ENCODE measurements at regions not wholly inside any gene's neighbourhood (a gene's known extent, or its start where the extent isn't known, plus 50 kb on each side); places are given as distances from the start of the nearest gene placed in this dataset.
"Not testable (repeated sequence)": the region's sequence is repeated elsewhere in the genome, so short reads cannot be mapped to it uniquely, and the experiment has no call there.

DNA sequence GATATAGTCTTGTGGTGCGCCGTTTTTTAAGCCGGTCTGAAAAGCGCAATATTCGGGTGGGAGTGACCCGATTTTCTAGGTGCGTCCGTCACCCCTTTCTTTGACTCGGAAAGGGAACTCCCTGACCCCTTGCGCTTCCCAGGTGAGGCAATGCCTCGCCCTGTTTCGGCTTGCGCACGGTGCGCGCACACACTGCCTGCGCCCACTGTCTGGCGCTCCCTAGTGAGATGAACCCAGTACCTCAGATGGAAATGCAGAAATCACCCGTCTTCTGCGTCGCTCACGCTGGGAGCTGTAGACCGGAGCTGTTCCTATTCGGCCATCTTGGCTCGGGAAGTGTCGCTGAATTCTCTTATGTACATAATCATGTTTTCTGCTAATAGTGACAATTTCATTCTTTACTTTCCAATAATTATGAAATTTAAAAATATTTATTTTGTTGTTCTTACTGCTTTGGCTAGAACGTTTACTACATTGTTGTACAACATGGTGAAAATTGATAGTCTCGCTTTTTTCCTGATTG lies 61.2 kb upstream of the MINDY3 start:
- H3K27ac ChIP-seq; ATAC-seq (replicated peaks in 6 of 8); in situ Hi-C loops (cut with MboI; ENCODE audit: low pct_unique_long_range_greater_than_20kb in 2 of 9, low sequenced_read_pairs in 9 of 9, unreplicated experiment in 9 of 9); H3K4me1 ChIP-seq (replicated peaks in 1 of 2); H3K4me3 ChIP-seq: not testable (repeated sequence)
- 47 to 100% (median 88%) methylated on average over 1 to 8 of the region's 28 CpGs; no CpG with 5 or more reads in 2 of the 10 experiments for WGBS, 10 experiments

DNA sequence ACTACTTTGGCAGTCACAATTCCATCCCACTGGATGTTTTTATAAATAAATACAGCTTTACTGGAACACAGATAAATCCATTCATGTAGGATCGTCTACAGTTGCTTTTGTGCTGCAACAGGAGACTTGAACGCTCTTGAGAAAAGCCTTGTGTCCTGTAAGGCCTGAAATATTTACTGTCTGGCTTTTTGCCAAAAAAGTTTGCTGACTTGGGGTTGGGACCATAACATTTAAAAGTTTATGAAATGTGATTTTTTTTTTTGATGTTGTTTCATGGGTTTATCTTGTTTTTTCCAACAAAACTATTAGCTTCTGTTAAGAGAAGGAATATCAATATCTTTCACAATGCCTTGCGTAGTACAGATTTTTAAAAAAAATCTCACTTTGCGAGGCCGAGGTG lies 71.1 kb upstream of the MINDY3 start:
- Histone ChIP-seq H3K27ac (no peak overlapping the region), H3K4me1 (replicated peaks in 1 of 2) (no peaks in the 10 kb centered on the region), H3K4me3 (no peak overlapping the region)
- 0 to 97% (median 80%) methylated on average over 1 to 5 of the region's 5 CpGs; no CpG with 5 or more reads in 1 of the 10 experiments for WGBS, 10 experiments
- no peak for ATAC-seq (replicated peaks in 6 of 8)
- in situ Hi-C loops (cut with MboI; ENCODE audit: low pct_unique_long_range_greater_than_20kb in 2 of 9, low sequenced_read_pairs in 9 of 9, unreplicated experiment in 9 of 9): no loop called here

DNA sequence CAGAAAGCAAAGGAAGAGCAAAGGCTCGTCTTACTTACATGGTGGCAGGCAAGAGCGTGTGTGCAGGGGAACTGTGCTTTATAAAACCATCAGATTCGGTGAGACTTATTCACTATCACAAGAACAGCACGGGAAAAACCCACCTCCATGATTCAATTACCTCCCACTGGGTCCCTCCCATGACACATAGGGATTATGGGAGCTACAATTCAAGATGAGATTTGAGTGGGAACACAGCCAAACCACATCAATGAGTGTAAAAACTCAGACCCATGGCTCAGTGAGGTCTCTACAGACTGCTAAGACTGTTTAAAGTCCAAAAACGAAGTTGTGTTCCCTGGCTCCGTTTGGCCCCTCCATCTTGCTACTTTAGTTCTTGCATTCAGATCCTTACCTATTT lies 79.2 kb upstream of the MINDY3 start:
- 0 to 100% (median 73%) methylated on average over 1 to 6 of the region's 6 CpGs; no CpG with 5 or more reads in 4 of the 10 experiments for WGBS, 10 experiments
- ATAC-seq (replicated peaks in 6 of 8); in situ Hi-C loops (cut with MboI; ENCODE audit: low pct_unique_long_range_greater_than_20kb in 2 of 9, low sequenced_read_pairs in 9 of 9, unreplicated experiment in 9 of 9); H3K4me3 ChIP-seq; H3K27ac ChIP-seq; H3K4me1 ChIP-seq (replicated peaks in 1 of 2): not testable (repeated sequence)

DNA sequence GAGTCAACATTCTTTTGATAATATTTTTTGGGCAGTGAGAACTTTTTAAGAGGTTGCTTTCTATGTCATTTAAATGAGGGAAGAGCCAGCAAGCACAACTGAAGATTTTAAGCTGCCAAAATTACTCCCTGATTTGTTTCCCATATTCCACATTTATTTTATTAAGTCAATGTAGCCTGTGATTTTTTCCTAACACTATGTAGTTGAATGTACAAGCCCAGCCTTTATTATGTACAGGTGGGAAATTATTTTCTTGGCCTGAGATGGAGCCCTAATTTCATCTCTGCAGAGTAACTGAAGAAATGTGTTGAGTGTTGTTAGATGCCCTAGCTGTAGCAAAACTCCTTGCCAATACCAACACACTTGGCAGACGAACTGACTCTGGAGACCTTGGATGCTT lies 83.1 kb upstream of the MINDY3 start:
- Histone ChIP-seq H3K27ac (no peak overlapping the region), H3K4me3 (no peak overlapping the region), H3K4me1 (replicated peaks in 1 of 2) (no peaks in the 10 kb centered on the region)
- no peak for ATAC-seq (replicated peaks in 6 of 8)
- in situ Hi-C loops (cut with MboI; ENCODE audit: low pct_unique_long_range_greater_than_20kb in 2 of 9, low sequenced_read_pairs in 9 of 9, unreplicated experiment in 9 of 9): no loop called here
- WGBS, 10 experiments: 0 to 67% (median 20%) methylated on average over 1 of the region's 1 CpG; no CpG with 5 or more reads in 3 of the 10 experiments

DNA sequence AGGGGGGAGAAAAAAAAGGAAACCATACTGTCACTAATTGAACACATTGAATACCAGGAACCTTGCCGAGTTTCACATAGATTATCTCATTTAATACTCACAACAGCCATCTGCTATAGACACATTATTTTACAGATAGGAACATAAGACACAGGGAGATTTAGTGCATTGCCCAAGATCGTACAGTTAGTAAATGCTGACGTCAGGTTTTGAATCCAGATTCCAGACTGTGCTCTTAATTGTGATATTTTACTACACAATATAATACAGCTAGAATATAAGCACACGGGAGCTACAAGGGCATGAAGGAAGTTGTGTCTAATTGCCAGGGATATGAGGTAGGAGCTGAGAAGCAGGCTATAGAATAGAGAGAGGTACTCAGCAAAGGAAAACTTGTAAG lies 93.9 kb upstream of the MINDY3 start:
- in situ Hi-C loops (cut with MboI; ENCODE audit: low pct_unique_long_range_greater_than_20kb in 2 of 9, low sequenced_read_pairs in 9 of 9, unreplicated experiment in 9 of 9): no loop called here
- no peak overlapping the region for H3K27ac ChIP-seq
- no peak for ATAC-seq (replicated peaks in 6 of 8)
- no peak overlapping the region for H3K4me3 ChIP-seq
- 0 to 100% (median 68%) methylated on average over 1 to 4 of the region's 4 CpGs; no CpG with 5 or more reads in 1 of the 10 experiments for whole genome bisulfite sequencing, 10 experiments
- H3K4me1 ChIP-seq (replicated peaks in 1 of 2): no peaks in the 10 kb centered on the region

DNA sequence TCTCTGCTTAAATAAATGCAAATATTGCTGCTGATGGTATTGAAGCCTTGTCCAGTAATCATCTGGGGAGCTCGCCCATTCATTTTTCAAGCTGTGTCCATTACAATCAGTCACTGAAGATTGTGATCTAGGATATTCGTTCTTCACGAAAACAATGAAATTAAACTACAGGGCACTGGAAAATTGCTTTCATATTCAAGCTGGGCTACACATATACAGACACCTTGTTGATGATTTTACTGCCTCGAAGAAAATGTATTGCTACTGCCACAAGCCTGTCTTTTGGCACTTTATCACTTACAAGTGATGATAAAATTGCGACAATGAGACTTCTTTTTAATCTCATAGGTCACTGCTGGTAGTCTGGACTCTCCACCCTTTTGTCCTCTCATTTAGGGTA lies 100.0 kb upstream of the MINDY3 start:
- peak in 4 of 8 experiments; percentile 27 to 51 (median 36) for ATAC-seq (replicated peaks in 6 of 8)
- Histone ChIP-seq H3K27ac (no peak overlapping the region), H3K4me1 (replicated peaks in 1 of 2) (peaks cover 0 to 6% of the 10 kb centered on the region in 2 donors), H3K4me3 (no peak overlapping the region)
- WGBS, 10 experiments: 20 to 80% (median 60%) methylated on average over 1 to 5 of the region's 5 CpGs; no CpG with 5 or more reads in 1 of the 10 experiments
- in situ Hi-C loops (cut with MboI; ENCODE audit: low pct_unique_long_range_greater_than_20kb in 2 of 9, low sequenced_read_pairs in 9 of 9, unreplicated experiment in 9 of 9): no loop called here

DNA sequence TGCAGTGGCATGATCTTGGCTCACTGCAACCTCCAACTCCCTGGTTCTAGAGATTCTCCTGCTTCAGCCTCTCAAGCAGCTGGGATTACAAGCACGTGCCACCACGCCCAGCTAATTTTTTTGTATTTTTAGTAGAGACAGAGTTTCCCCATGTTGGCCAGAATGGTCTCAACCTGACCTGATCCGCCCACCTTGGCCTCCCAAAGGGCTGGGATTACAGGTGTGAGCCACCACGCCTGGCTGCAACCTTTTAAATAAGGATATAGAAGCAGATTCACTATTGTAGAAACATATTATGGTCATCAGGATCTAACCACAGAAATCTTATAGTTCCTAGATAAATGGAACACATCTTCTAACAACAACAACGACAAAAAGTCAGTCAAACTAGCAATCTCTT lies 112.4 kb upstream of the MINDY3 start:
- H3K27ac ChIP-seq; H3K4me1 ChIP-seq (replicated peaks in 1 of 2); H3K4me3 ChIP-seq; ATAC-seq (replicated peaks in 6 of 8); in situ Hi-C loops (cut with MboI; ENCODE audit: low pct_unique_long_range_greater_than_20kb in 2 of 9, low sequenced_read_pairs in 9 of 9, unreplicated experiment in 9 of 9): not testable (repeated sequence)
- WGBS, 10 experiments: 0 to 90% (median 73%) methylated on average over 1 to 5 of the region's 5 CpGs; no CpG with 5 or more reads in 1 of the 10 experiments

DNA sequence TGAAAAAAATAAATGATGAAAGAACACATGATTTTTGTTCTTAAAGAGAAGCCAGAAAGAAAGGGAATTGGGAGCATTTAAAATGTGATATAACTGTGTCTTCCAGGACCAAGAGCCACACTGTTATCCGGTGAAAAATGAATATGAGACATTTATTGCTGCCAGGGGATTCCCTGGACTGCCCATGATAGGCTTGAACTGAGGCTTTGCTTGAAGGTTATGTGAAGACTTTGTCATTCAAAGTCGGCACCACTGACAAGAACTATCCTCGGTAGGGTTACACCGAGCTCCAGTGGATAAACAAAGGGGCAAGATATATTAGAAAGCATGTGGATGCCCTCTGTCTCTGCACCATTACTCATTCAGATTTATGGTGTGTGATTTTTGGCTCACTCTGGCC lies 125.4 kb upstream of the MINDY3 start:
- in situ Hi-C loops (cut with MboI; ENCODE audit: low pct_unique_long_range_greater_than_20kb in 2 of 9, low sequenced_read_pairs in 9 of 9, unreplicated experiment in 9 of 9): no loop called here
- 0 to 69% (median 25%) methylated on average over 1 to 4 of the region's 4 CpGs for WGBS, 10 experiments
- ATAC-seq (replicated peaks in 6 of 8): peak in 4 of 8 experiments; percentile 67 to 99 (median 96)
- Histone ChIP-seq H3K4me3 (no peak overlapping the region), H3K27ac (no peak overlapping the region), H3K4me1 (replicated peaks in 1 of 2) (peaks cover 0 to 4% of the 10 kb centered on the region in 2 donors)

DNA sequence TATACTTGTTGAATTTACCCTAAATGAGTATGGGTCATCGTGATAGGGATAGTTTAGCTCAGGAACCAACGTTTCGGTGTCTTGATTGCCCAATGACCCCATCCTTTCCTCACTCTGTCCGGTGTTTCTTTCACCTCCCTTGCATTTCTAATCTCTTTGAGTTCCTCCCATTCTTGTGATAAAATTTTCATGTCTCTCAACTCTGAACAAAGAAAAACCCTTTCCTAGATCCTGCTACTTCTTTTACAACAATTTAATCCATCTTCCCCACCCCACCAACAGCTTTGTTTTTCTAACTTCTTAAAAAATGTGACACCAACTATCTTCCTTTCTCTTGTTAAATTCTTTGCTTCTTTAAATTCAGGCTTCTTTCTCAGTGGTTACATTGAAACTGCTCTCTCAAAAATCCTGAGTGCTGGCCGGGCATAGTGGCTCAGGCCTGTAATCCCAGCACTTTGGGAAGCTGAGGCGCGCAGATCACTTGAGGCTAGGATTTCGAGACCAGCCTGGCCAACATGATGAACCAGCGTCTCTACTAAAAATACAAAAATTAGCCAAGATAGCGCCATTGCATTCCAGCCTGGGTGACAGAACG lies 130.3 kb upstream of the MINDY3 start:
- no peak for ATAC-seq (replicated peaks in 6 of 8)
- Histone ChIP-seq H3K4me1 (replicated peaks in 1 of 2) (peaks cover 0 to 4% of the 10 kb centered on the region in 2 donors), H3K4me3 (no peak overlapping the region), H3K27ac (no peak overlapping the region)
- 16 to 75% (median 63%) methylated on average over 1 to 11 of the region's 11 CpGs for WGBS, 10 experiments
- in situ Hi-C loops (cut with MboI; ENCODE audit: low pct_unique_long_range_greater_than_20kb in 2 of 9, low sequenced_read_pairs in 9 of 9, unreplicated experiment in 9 of 9): no loop called here

DNA sequence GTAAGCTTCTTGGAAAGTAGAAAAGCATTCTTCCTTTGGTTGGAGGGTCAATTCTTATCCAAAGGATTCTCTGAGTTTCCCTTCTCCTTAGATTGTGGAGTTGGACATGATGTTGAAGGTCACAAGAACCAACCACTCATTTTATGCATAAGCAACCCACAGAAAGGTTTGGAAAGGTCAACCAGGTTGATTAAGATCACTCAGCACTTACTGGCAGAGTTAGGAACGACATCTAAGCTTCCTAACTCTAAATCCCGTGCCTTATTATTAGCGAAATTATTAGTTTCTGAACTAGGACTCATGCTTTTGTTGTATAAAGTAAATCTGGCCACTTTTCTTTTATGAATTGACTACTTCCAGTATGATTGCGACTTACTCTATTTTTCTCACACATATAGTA lies 137.0 kb upstream of the MINDY3 start:
- no peak for ATAC-seq (replicated peaks in 6 of 8)
- Histone ChIP-seq H3K4me3 (no peak overlapping the region), H3K4me1 (replicated peaks in 1 of 2) (no peaks in the 10 kb centered on the region), H3K27ac (no peak overlapping the region)
- WGBS, 10 experiments: 0 to 86% (median 67%) methylated on average over 1 to 4 of the region's 4 CpGs; no CpG with 5 or more reads in 1 of the 10 experiments
- in situ Hi-C loops (cut with MboI; ENCODE audit: low pct_unique_long_range_greater_than_20kb in 2 of 9, low sequenced_read_pairs in 9 of 9, unreplicated experiment in 9 of 9): no loop called here

DNA sequence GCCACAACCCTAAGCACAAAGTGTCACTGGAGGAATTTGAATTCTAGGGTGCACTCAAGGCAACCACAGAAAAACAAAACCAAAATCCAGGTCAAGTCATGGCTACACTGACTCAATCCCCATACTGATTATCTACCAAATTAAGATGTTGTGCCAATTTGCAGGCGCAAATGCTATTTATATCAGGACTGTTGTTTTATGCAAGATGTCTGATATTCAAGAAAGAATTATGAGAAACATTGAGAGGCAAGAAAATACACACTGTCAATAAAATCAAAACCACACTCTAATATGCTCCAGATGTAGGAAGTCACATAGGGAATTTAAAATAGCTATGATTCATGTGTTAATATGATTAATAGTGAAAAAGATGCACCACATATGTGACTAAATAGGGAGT lies 141.3 kb upstream of the MINDY3 start:
- 0 to 100% (median 78%) methylated on average over 1 of the region's 1 CpG; no CpG with 5 or more reads in 5 of the 10 experiments for WGBS, 10 experiments
- Histone ChIP-seq H3K4me1 (replicated peaks in 1 of 2) (no peaks in the 10 kb centered on the region), H3K27ac (no peak overlapping the region), H3K4me3 (no peak overlapping the region)
- in situ Hi-C loops (cut with MboI; ENCODE audit: low pct_unique_long_range_greater_than_20kb in 2 of 9, low sequenced_read_pairs in 9 of 9, unreplicated experiment in 9 of 9): no loop called here
- no peak for ATAC-seq (replicated peaks in 6 of 8)

DNA sequence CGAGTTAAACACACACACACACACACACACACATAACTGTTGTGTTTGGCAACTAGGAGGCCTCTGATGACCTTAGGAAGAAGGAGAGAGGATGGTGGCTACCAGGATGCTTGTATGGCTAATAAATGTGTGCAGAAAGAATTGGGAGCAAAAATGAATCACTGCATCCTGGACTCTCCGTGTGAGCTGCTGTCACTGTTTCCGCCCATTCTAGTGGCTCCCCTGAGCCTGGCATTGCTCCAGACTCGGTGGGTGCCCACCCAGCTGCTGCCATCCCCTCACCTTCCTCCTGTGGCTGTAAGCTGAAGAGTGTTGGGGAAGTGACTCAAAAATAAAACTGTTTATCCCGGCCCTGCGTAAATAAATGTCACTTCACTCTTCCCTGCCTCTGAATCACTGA lies 149.5 kb upstream of the MINDY3 start:
- in situ Hi-C loops (cut with MboI; ENCODE audit: low pct_unique_long_range_greater_than_20kb in 2 of 9, low sequenced_read_pairs in 9 of 9, unreplicated experiment in 9 of 9): no loop called here
- no peak overlapping the region for H3K4me3 ChIP-seq
- ATAC-seq (replicated peaks in 6 of 8): no peak
- no peaks in the 10 kb centered on the region for H3K4me1 ChIP-seq (replicated peaks in 1 of 2)
- no peak overlapping the region for H3K27ac ChIP-seq
- WGBS, 10 experiments: 0 to 100% (median 70%) methylated on average over 1 to 5 of the region's 6 CpGs; no CpG with 5 or more reads in 1 of the 10 experiments

DNA sequence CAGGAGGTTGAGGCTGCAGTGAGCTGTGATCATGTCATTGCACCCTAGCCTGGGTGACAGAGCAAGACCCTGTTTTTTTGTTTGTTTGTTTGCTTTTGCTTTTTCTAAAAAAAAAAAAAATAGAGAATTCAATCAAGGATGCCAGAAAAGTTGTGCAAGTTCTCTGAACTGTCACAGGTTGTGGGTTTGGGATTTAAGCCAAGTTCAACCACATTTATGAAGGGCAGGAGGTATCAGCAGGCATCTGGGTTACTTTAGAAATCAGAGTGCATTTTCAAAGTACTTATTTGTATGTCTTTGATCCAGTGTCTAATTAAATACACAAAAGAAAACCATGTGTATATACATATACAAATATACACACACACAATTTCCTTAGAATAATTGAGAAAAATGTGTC lies 151.2 kb upstream of the MINDY3 start:
- Histone ChIP-seq H3K27ac (no peak overlapping the region), H3K4me1 (replicated peaks in 1 of 2) (no peaks in the 10 kb centered on the region), H3K4me3 (no peak overlapping the region)
- in situ Hi-C loops (cut with MboI; ENCODE audit: low pct_unique_long_range_greater_than_20kb in 2 of 9, low sequenced_read_pairs in 9 of 9, unreplicated experiment in 9 of 9): no loop called here
- no peak for ATAC-seq (replicated peaks in 6 of 8)

DNA sequence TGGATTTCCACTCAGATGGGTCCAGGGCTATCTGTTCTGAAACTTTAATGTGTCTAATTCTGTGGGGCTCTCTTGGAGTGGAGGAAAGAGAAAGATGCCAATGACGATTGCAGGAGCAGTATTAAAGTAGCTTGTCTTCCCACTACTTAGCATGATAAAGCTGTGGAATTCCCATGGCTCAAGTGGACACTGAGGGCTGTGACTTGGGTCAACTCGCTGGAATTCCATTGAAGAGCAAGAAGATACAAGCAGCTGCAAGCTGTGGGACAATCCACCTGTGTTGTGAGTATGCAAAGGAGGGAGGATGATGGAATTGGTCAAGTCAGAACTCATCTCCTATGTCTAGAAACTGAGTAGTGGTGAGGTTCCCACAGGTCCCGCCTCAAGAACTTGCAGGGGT lies 154.2 kb upstream of the MINDY3 start:
- Histone ChIP-seq H3K27ac (no peak overlapping the region), H3K4me3 (no peak overlapping the region), H3K4me1 (replicated peaks in 1 of 2) (no peaks in the 10 kb centered on the region)
- ATAC-seq (replicated peaks in 6 of 8): no peak
- WGBS, 10 experiments: 0 to 69% (median 20%) methylated on average over 1 to 3 of the region's 3 CpGs; no CpG with 5 or more reads in 3 of the 10 experiments
- in situ Hi-C loops (cut with MboI; ENCODE audit: low pct_unique_long_range_greater_than_20kb in 2 of 9, low sequenced_read_pairs in 9 of 9, unreplicated experiment in 9 of 9): no loop called here
